ENCODE measurements at regions not wholly inside any gene's neighbourhood (a gene's known extent, or its start where the extent isn't known, plus 50 kb on each side); places are given as distances from the start of the nearest gene placed in this dataset.

DNA sequence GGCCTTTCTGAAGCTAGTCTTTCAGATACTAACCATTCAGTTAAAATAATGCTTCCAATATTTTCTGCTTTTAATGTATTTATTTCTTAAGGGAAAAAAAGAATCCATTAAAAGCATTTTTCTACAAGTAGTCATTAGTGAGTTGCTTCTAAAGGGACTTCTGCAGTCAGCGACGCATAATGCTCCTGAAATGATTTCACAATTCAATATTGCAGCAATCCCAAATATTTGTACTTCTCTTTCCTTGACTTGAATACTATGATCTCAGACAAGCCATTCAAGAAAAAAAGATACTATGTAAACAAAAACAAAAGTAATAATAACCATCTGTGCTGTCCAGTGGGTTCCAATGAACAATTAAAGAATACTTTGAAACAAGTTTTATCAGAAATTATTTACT is 681.0 kb downstream of the DIPK2A start:
- no peak for DNase-seq

DNA sequence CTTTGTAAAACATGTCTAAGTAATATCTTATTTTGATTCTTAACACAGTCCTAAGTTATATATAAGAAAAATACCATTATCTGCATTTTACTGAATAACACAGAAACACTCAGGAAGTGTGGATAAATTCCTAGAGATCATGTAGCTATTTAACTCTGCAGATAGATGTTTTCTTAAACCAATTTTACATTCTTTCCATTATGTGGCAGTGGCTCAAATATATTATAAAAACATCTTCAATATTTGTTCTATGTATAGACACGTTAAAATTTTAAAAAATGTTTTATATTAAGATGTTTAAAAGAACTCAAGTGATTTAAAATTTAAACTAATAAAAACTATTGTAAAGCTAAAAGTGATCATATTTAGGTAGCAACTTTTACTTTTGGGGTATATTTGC is 683.8 kb downstream of the DIPK2A start:
- DNase-seq = no peak

GRCh38 chr3:144660186-144660585 is 688.6 kb downstream of the DIPK2A start:
- no peak for DNase-seq

DNA sequence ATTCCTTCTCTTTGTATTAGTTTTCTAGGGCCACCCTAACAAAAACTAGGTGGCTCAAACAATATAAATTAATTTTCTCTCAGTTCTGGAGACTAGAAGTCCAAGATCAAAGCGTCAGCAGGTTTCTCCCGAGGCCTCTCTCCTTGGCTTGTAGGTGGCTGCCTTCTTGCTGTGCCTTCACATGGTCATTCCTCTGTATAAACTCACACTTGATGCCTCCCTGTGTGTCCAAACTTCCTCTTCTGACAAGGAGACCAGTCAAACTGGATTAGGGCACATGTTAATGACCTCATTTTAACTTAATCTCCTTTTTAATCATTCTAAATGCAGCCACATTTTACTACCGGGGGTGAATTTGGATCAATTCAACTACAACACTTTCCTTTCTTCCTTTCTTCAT is 691.1 kb downstream of the DIPK2A start:
- no peak for DNase-seq

DNA sequence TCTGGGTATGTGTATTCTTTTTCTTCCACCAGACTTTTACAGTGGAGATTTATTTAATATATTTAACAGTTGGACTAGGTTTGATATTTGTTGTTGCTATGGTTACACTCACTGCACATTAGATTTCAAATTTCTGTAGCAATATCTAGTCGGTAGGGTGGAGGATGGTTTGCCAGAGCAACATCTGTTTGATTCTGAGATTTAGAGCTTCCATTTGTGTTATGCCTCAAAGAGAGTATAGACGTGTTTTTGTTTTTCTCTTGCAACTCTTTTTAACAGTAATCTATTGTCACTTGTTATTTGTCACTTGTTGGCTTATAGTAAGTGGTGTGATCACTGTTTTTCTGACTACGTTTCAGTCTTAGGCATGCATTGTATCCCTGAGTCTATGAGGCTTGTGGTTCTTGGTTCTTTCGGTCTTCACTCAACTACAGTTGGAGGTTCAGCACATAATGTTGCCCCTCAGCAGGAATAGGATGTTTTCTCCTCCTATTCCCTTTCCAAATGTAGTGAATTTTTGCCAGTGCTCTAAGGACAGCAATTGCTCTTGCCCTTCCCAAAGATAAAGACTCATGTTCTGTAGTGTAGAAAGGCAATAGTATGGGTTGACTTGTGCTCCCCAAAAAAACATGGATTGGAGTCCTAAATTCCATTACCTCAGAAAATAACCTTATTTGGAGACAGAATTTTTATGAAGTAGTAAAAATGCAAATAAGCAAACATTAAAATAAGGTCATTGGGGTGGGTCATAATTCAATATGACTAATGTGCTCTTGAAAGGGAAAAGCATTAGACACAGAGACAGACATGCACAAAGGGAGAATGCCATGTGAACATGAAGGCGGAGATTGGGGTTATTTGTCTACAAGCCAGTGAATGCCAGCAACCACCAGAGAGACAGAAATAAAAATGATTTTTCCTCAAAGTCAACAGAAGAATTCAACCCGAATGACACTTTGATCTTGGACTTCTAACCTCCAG is 692.1 kb downstream of the DIPK2A start:
- no peak for DNase-seq

GRCh38 chr3:144665567-144666053 is 694.0 kb downstream of the DIPK2A start:
- DNase-seq = no peak

- DNase-seq = no peak
These were observed 698.9 kb downstream of the DIPK2A start for GRCh38 chr3:144670571-144670970.

DNA sequence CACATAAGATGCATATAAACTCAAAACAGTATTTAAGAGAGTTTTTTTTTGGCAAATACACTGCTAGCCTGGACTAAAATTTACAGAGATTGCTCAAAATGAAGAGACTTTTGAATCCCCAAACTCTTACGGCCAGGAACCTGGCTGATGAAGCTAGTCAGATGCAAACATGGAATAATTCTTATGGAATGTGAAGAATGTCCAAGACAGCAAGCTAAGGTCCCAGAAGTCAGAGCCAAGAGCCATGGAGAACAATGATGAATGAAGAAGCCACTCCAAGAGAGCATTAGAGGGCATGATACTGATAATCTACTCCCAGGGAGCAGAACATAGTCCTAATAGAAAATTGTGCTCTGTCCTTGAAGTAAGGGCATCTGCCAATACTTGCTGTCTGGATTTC is 705.5 kb downstream of the DIPK2A start:
- DNase-seq = no peak

GRCh38 chr3:144683065-144683464 is 711.4 kb downstream of the DIPK2A start:
- DNase-seq = no peak

DNA sequence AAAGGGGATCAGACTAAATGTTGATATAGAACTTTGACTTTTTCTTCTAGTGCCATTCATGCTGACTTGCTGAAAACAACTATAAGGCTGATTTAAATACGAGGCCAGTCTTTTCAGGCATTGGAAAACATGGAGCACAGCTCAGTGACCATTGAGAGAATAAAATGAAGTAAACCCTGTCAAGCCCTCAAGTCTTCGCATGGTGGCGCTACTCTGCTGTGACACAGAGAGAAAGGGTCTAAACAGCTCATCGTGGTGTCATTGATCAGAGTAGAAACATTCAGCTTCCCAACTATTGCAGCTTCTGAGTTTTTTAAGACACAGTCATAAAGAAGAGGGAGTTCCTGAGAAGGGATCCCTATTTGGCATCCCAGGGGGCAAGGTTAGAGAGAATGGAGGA is 716.2 kb downstream of the DIPK2A start:
- no peak for DNase-seq

DNA sequence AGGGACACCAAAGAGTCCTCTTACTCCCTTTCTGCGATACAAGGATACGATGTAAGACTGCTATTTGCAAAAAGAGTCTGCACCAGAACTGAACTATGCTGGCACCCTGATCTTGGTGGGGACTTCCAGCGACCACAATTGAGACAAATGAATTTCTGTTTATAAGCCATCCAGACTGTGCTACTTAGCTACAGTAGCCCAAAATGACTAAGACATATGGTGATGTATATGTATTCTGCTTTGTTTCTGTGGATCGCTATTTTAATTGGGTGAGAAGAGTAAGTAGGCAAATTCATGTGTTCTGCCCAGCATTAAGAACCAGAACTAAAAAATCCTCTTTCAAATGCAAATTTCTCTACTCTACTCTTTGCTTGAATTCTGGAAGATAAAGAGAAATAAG is 720.9 kb downstream of the DIPK2A start:
- DNase-seq = no peak

DNA sequence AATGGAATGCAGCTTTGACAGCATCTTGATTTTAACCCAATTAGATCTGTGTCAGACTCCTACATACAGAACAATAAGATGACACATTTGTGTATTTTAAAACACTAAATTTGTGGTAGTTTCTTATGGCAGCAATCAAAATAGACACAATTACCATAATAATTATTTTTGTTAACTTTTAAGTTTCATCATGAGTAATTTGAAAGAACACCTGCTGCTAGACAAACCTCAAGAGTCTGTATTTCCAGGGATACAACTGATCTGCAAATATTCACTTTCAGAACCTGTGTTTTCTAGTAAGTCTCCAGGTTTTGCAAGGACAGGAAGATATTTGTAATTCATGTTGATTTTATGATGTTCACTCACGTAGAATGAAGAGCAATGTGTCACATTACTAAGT is 736.8 kb downstream of the DIPK2A start:
- no peak for DNase-seq

DNA sequence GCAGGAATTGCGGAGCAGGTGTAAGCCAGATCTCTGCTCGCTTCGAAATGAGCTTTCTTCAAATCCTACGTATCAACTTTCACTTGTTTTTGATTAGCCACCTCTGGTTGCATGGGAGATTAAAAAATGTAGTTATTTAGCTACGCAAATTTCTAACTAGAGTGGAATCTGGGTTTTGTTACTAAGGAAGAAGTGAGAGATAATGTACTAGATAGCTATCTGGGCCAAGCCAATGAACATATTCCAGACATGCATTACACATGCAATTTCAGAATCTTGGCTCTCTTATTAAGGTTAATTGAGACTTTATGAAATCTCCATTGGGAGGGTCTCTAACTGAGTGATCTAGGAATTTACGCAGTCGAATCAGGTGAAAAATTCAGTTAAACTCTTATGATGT is 765.7 kb downstream of the DIPK2A start:
- DNase-seq = no peak

- DNase-seq = no peak
These were observed 771.6 kb downstream of the DIPK2A start for GRCh38 chr3:144743225-144743668.

GRCh38 chr3:144744473-144744872 is 772.9 kb downstream of the DIPK2A start:
- no peak for DNase-seq

- DNase-seq = no peak
These were observed 775.0 kb downstream of the DIPK2A start for GRCh38 chr3:144746631-144747030.

GRCh38 chr3:144749536-144750253 is 778.1 kb downstream of the DIPK2A start:
- DNase-seq = peak; percentile 3

DNA sequence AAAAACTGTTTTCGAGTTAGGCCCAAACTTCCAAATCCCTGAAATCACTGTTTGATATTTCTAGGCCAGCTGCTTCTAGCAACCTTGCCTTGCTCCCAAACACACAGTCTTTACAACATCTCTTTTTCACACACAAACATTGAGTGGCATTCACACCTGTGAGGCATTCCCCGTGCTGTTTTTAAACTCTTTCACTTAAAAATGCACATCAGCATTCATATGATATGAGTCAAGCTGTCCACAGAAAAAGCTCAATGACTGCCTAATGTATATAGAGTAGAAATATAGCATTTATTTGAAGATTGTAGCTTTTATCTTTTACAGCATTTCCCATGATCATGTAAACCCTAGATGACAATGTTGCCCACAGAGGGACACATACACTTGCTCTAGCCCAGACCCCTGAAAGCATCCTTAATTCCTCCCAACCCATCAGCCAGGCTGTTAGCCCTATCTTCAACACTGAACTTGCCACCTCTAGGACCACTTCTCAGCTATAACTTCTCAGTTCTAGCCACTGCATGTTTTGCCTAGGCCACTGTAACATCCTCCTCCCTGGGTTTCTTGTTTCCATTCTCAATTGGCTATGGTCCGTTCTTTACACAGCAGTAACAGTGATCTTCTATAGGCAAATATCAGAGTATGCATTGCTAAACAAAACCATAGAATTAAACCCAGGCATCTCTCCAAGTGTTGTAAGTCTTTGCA is 782.6 kb downstream of the DIPK2A start:
- DNase-seq = no peak

DNA sequence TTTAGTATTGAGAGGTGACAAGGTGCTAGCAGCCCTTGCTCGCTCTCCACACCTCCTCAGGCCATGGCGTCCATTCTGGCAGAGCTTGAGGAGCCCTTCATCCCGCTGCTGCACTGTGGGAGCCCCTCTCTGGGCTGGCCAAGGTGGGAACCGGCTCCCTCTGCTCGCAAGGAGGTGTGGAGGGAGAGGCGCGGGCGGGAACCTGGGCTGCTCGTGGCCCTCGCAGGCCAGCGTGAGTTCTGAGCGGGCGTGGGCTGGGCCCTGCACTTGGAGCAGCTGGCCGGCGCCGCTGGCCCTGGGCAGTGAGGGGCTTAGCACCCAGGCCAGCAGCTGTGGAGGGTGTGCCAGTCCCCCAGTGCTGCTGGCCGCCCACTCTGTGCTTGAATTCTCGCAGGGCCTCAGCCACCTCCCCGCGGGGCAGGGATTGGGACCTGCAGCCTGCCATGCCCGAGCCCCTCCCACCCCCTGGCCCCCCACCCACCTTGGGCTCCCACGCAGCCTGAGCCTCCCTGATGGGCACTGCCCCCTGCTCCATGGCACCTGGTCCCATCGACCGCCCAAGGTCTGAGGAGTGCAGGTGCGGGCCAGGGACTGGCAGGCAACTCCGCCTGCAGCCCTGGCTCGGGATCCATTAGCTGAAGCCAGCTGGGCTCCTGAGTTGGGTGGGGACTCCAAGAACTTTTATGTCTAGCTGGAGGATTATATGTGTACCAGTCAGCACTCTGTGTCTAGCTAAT is 785.2 kb downstream of the DIPK2A start:
- peak; percentile 5 for DNase-seq

DNA sequence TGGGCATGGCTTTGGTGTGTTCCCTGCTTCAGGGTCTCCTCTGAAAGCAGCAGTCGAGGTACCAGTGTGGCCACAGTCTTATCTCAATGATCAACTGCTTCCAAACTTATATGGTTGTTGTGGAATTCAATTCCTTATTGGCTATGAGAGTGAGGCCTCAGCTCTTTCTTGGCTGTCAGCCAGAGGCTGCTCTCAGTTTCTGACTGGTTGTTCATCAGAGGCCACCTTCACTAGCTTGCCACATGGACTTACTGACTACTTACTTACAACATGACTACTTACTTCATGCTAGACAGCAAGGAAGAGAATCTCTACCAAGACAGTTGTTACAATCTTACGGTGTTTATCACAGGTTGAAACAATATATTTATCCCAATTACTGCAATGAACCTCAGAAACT is 789.2 kb downstream of the DIPK2A start:
- no peak for DNase-seq

DNA sequence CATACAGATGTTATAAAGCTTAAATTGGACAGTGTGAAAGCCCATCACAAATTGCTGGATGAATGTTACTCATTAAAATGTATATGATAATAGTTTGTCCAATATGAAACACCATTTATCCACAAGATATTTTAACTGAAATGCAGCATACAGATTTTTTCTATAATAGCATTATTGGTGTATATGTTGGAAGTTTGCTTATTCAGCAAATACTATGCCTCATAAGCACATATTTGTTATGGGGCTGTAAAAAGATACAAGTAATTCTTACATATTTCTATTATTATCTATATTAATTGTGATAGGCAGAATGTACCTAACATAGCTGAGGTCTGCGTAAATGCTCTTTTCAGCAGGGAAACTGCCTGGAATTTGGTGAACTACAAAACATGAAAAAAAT is 790.5 kb downstream of the DIPK2A start:
- DNase-seq = no peak

- DNase-seq = no peak
These were observed 792.3 kb downstream of the DIPK2A start for GRCh38 chr3:144763878-144764454.

Measured in activated gamma-delta T cell (primary cell).